ENCODE measurements at regions not wholly inside any gene's neighbourhood (a gene's known extent, or its start where the extent isn't known, plus 50 kb on each side); places are given as distances from the start of the nearest gene placed in this dataset.

DNA sequence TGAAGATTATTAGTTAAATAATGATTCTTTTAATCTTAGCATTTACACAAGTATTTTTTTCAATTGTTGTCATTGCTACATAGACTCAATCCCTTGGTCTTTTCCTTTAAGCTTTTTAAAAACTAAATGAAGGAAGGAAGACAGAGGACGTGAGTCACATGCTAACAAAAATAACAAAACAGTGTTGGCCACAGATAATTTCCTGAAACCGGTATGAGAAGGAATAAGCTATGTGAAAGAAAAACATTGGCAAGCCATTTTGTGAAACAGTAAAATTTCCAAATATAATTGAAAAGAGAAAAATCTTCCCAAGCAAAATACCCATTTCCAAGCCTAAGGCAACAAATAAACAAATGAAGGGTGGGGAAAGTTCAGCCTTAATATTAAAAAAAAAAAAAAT, 223.0 kb downstream of the AHR start:
- DNase-seq (ENCODE audit: low read depth): no peak

- no peak for DNase-seq (ENCODE audit: low read depth)
Measured at GRCh38 chr7:17523813-17524739, 225.6 kb downstream of the AHR start.

- no peak for DNase-seq (ENCODE audit: low read depth)
Measured at GRCh38 chr7:17524746-17525145, 226.3 kb downstream of the AHR start.

DNA sequence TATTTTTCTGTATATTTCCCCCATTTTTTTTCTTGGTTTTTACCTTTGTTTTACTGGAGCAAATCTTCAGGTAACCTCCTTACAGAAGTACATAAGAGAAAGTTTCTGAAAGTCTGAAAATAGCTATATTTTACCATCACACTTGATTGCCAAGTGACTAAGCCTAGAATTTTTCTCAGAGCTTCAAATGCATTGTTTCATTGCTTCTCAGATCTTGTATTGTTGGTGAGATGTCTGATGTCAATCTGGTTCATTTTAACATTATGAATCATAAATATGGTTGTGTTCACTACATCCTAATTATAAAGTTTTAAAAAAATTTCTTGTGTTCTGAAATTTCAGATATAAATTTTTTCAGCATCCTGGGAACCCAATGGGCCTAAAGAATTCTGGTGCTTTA, 228.2 kb downstream of the AHR start:
- no peak for DNase-seq (ENCODE audit: low read depth)

GRCh38 chr7:17528636-17529035, 230.2 kb downstream of the AHR start:
- DNase-seq (ENCODE audit: low read depth): no peak

GRCh38 chr7:17530244-17530643, 231.8 kb downstream of the AHR start:
- no peak for DNase-seq (ENCODE audit: low read depth)

- DNase-seq (ENCODE audit: low read depth): no peak
Measured at GRCh38 chr7:17530741-17531421, 232.4 kb downstream of the AHR start.

- DNase-seq (ENCODE audit: low read depth): peak; percentile 52
Measured at GRCh38 chr7:17532861-17533404, 234.5 kb downstream of the AHR start.

DNA sequence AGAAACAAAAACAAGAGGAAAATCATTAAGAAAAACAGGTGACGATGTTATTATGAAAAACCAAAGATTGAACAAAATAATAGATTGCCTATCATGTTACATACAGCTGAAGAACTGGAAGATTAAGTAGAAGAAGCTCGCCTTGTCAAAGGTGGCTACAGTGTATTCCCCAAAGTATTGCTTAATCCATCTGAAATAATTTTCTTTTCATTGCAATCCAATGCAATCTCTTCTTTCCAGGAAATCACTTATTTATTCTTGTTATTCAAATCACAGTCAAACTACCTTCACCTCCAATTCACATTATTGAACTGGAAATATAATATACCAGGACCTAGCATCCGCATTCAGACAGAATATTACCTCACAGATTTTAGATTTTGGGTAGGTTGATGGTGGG, 235.9 kb downstream of the AHR start:
- DNase-seq (ENCODE audit: low read depth): no peak

DNA sequence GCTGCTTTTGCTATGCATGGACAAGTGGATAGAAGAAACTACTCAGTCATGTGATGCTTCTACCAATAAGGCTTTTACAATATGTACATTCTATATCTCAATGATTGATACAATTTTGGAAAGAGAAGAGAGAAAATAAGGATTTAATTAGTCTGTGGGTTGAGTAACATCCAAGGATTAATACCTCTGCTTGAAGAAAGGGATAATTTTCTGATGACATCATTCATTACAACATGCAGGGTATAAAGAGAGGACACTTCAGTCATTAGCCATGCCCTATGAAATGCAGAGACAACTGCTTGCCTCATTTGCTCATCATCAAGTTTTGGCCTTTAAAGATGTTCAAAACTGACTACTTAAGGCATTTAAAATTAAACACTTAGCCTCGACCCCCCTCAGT, 237.3 kb downstream of the AHR start:
- no peak for DNase-seq (ENCODE audit: low read depth)

GRCh38 chr7:17544401-17544800, 245.9 kb downstream of the AHR start:
- DNase-seq (ENCODE audit: low read depth): no peak

DNA sequence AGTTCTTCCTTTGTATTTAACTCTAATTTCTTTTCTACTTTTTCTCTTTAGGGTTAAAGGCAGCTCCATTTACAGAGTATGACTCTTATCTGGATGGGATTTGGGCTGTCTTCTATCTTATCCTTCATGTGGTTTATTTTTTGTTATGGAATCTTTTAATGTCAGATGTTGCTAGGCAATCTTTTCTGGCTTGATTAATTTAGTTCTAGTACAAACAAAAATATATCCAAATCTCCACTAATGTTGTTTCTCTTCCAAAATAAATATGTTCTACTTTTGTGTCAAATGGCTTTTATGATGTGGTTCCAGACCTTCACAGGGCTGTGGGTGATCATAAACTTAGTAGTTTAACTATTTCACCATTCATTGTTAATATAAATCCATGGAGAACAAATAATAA, 246.9 kb downstream of the AHR start:
- no peak for DNase-seq (ENCODE audit: low read depth)

GRCh38 chr7:17546189-17546588, 247.7 kb downstream of the AHR start:
- DNase-seq (ENCODE audit: low read depth): no peak

DNA sequence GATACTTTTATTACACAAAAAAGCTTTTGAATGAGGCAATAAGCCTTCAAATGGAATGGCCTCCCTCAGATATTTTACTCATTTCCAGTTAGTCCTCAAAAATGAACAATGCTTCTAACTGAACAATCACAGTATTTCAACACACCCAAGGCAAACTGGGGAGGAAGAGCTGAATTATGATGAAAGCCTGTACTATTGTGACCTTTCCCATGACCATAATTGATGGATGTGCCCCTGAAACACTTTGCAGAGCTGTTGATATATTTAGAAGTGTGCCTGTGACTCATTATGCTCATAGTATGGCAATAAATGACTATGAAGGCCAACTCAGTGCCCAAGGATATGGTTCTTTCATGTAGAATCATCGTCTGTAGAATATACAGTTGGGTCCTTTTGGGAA, 248.1 kb downstream of the AHR start:
- DNase-seq (ENCODE audit: low read depth): no peak

GRCh38 chr7:17548014-17548653, 249.7 kb downstream of the AHR start:
- no peak for DNase-seq (ENCODE audit: low read depth)

DNA sequence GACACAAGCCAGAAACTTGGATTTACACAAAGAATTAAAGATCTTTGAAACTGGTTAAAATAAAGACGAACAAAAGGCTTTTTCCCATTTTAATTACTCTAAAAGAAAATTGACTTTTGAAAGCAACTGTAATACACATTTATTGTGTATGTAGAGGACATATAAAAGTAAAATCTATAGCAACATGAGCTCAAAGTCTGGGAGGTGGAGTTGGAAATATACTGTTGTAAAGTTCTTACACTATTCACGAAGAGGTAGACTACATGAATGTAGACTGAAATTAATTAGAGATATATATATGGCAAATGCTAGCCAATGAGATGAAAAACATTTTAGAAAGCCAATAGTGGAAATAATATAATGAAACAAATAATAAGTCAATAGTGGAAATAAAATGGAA, 251.0 kb downstream of the AHR start:
- no peak for DNase-seq (ENCODE audit: low read depth)

DNA sequence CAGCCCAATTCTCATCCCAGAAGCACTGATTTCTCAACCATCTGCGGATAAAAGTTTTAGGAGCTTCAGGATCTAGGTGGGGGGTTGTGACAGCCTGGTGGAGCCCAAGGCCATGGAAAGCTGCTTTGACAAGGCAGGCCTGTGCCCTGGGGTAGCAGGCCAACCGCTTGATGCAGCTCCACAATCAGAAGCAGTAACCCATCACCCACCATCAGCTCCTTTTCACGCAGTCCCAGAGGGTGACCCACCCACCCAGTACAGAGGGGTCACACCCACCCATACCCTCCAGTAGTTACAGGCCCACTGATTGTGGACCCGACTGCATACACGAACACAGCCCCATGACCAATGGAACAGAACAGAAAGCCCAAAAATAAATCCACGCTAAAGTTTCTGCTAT, 253.9 kb downstream of the AHR start:
- DNase-seq (ENCODE audit: low read depth): no peak

DNA sequence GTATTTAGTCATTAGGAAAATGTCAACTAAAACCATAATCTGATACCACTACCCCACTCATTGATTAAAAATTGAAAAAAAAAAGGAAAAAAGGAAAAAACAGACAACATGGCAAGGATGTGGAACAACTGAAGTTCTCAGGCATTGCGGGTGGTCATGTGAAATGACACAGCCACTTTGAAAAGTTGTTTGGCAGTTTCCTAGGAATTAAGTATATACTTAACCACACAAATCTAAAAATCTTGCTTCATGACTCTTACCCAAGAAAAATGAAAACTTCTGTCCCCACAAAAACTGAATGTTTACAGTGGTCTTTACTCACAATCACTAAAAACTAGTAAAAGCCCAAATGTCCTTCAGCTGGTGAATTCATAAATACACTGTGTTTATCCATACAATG, 254.5 kb downstream of the AHR start:
- no peak for DNase-seq (ENCODE audit: low read depth)

GRCh38 chr7:17554341-17555015, 256.0 kb downstream of the AHR start:
- no peak for DNase-seq (ENCODE audit: low read depth)

GRCh38 chr7:17556247-17556956, 257.9 kb downstream of the AHR start:
- DNase-seq (ENCODE audit: low read depth): no peak

DNA sequence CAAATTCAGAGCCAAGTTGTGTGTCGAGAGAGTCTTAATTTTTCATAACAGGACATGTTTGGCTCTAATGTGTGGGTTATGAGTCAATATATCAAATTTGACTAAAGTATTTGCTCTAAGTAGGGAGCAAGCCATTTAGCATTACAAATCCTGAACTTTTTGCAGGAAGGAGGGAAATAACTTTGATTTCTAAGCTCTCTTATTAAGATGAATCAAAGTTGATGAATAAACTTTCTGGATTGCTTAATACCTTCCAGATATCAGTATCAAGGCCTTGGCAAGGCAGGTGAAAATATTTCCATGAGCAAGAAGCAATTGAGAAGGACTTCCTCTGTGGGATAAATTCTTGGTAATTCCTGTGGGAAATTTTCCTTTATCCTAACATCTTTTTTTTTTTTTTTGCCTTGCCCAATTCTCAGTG, 258.8 kb downstream of the AHR start:
- no peak for DNase-seq (ENCODE audit: low read depth)

All from HS-27A (cell line).